ENCODE measurements at regions not wholly inside any gene's neighbourhood (a gene's known extent, or its start where the extent isn't known, plus 50 kb on each side); places are given as distances from the start of the nearest gene placed in this dataset.
A peak's percentile ranks its signal among the peaks of the same experiment; 100 is the strongest.

- no TSS peak for BruUV-seq (replicated peaks)
- no peak for TF ChIP-seq CTCF (IDR thresholded peaks at IDR 0.05; ENCODE audit: insufficient read depth in 1 of 2, low read depth in 1 of 2, low read length in 1 of 2, severe bottlenecking in 1 of 2, unreplicated experiment in 1 of 2)
- no peak overlapping the region for H3K4me3 ChIP-seq (ENCODE audit: low read depth, low read length)
- peaks cover under 1% of the 10 kb centered on the region; the same call in 1 of the 2 replicates for H3K4me1 ChIP-seq
- H3K4me3 Mint-ChIP-seq (ENCODE audit: unreplicated experiment): no peak overlapping the region
- no peak for DNase-seq
- H3K9me3 Mint-ChIP-seq (ENCODE audit: unreplicated experiment): no peaks in the 10 kb centered on the region
- intact Hi-C loops (cut with micrococcal nuclease; ENCODE audit: unreplicated experiment): no loop called here
- H3K27ac Mint-ChIP-seq (ENCODE audit: unreplicated experiment): no peak overlapping the region
- H3K9me3 ChIP-seq: no peaks in the 10 kb centered on the region
- H3K4me1 Mint-ChIP-seq (ENCODE audit: low read depth, unreplicated experiment): peaks cover 13% of the 10 kb centered on the region
- H3K27me3 Mint-ChIP-seq (ENCODE audit: insufficient read depth, unreplicated experiment): no peaks in the 10 kb centered on the region
- no peaks in the 10 kb centered on the region for H3K36me3 ChIP-seq (ENCODE audit: control insufficient read depth, insufficient read depth, low read length)
- ChIA-PET POLR2A (no interaction called here), CTCF (no interaction called here)
- H3K27me3 ChIP-seq (replicated peaks; ENCODE audit: control insufficient read depth, insufficient read depth, low read length): no peaks in the 10 kb centered on the region
- no peaks in the 10 kb centered on the region for H3K36me3 Mint-ChIP-seq (ENCODE audit: insufficient read depth, unreplicated experiment)
Observed at GRCh38 chr5:17163221-17163620, 54.2 kb upstream of the BASP1 start.

- Mint-ChIP-seq H3K27me3 (ENCODE audit: insufficient read depth, unreplicated experiment) (no peaks in the 10 kb centered on the region), H3K9me3 (ENCODE audit: unreplicated experiment) (no peaks in the 10 kb centered on the region), H3K36me3 (ENCODE audit: insufficient read depth, unreplicated experiment) (no peaks in the 10 kb centered on the region), H3K4me1 (ENCODE audit: low read depth, unreplicated experiment) (peaks cover 31% of the 10 kb centered on the region), H3K27ac (ENCODE audit: unreplicated experiment) (peak overlapping the region; percentile 25), H3K4me3 (ENCODE audit: unreplicated experiment) (no peak overlapping the region)
- peaks cover 26% of the 10 kb centered on the region for H3K4me1 ChIP-seq
- intact Hi-C loops (cut with micrococcal nuclease; ENCODE audit: unreplicated experiment): no loop called here
- BruUV-seq (replicated peaks): no TSS peak
- no peak for TF ChIP-seq CTCF (IDR thresholded peaks at IDR 0.05; ENCODE audit: insufficient read depth in 1 of 2, low read depth in 1 of 2, low read length in 1 of 2, severe bottlenecking in 1 of 2, unreplicated experiment in 1 of 2)
- H3K9me3 ChIP-seq: no peaks in the 10 kb centered on the region
- no peak overlapping the region for H3K4me3 ChIP-seq (ENCODE audit: low read depth, low read length)
- H3K27me3 ChIP-seq (replicated peaks; ENCODE audit: control insufficient read depth, insufficient read depth, low read length): no peaks in the 10 kb centered on the region
- DNase-seq: no peak
- no peaks in the 10 kb centered on the region for H3K36me3 ChIP-seq (ENCODE audit: control insufficient read depth, insufficient read depth, low read length)
- ChIA-PET CTCF (no interaction called here), POLR2A (no interaction called here)
Observed at GRCh38 chr5:17167171-17167891, 50.1 kb upstream of the BASP1 start.
